HG03025 (cell line): ENCODE measurements at regions not wholly inside any gene's neighbourhood (a gene's known extent, or its start where the extent isn't known, plus 50 kb on each side); places are given as distances from the start of the nearest gene placed in this dataset.
"Not testable (repeated sequence)": the region's sequence is repeated elsewhere in the genome, so short reads cannot be mapped to it uniquely, and the experiment has no call there.

Experiments
- ATAC-seq: cut with Tn5 transposase; IDR thresholded peaks from one replicate; pipeline ENCODE4 v1.9.1; 2021; ENCODE audit warnings: mild to moderate bottlenecking, moderate library complexity; ENCODE audit not compliant: unreplicated experiment, low FRiP score

DNA sequence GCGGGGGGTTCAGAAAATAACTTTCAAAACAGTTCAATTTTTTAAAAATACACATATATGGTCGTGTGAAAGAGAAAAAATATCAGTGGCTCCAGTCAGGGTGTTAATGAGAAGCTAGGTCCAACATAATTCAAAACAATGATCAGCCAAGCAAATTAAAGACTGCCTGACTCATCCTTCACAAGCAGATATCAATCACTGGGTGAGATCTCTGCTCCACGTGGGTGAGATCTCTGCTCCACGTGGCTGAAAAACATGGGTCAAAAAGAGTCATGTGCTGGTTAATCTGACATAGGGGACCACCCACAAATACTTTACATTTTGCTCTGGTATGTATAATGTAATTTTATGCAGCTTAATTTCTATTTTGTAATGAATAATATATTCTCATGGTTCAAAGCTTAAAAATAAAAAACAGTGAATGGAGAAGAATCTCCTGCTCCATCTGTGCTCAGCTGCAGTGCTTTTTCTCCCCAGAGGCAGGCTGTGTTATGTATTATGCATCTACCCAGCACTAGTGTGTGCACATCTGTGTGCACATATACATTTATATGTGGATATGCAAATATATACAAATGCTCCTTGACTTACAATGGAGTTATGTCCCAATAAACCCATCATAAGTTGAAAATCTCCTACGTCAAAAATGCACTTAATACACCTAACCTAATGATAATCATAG, 93.1 kb upstream of the S1PR3 start:
- no peak for ATAC-seq

DNA sequence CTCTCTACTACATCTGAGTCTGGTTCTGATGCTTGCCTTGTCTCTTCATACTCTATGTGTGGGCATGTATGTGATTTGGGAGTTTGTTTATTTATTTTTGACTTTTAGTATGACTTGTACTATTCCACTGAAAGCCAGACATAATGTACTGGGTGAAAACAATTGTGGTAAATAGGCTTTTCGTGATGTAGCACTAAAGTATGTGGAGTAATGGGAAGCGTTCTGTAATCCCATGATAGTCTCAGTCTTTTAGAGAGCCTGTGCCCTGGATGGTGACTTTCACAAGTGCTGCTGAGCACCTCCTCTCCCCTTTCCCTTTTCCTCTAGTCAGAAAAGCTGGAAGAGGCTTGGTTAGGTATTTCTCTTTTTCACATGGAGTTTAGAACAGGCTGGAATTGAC, 85.8 kb upstream of the S1PR3 start:
- ATAC-seq = no peak

DNA sequence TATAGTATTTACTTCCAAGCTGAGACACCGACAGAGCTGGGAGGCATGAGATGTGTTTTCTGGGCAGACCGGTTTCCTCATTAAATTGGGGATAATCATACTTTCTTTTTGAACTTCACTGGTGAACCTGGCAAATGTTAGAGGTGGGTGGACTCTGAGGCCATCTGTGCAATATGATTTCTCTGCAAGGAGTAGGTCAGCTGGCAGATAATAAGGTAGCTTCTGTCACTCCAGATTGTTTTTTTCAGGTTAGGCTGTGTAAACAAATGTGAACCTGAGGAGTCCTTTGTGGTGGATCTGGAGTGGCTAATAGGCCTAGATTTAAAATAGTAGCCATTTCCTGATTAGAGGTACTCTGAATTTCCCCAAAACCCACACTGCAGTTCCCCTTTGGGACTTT, 75.4 kb upstream of the S1PR3 start:
- no peak for ATAC-seq

DNA sequence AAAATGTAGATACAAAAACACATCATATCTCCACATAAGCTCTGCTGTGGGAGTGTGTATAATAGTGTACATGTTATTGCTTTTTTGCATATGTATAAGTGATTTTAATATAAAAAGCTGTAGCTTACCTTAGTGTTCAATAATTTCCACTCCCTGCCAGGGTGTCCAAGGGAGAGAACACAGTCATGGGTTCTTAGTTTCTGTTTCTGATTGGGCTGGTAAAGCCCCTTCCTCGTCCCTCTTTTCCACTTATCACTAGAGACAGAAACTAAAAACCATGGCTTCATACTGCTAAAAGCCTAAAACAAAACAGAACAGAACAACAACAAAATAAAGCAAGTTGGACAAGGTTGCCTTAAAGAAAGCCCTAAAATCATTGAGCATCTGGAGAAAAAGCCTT, 74.4 kb upstream of the S1PR3 start:
- no peak for ATAC-seq

GRCh38 chr9:88917375-88917774, 73.9 kb upstream of the S1PR3 start:
- ATAC-seq = no peak

DNA sequence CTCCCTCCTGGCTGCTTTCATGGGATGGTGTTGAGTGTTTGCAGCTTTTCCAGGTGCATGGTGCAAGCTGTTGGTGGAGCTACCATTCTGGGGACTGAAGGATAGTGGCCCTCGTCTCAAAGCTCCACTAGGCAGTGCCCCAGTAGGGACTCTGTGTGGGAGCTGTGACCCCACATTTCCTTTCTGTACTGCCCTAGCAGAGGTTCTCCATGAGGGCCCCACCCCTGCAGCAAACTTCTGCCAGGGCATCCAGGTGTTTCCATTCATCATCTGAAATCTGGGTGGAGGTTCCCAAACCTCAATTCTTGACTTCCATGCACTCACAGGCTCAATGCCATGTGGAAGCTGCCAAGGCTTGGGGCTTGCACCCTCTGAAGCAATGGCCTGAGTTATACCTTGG, 72.7 kb upstream of the S1PR3 start:
- not testable (repeated sequence) for ATAC-seq

GRCh38 chr9:88920645-88921044, 70.6 kb upstream of the S1PR3 start:
- ATAC-seq = no peak

DNA sequence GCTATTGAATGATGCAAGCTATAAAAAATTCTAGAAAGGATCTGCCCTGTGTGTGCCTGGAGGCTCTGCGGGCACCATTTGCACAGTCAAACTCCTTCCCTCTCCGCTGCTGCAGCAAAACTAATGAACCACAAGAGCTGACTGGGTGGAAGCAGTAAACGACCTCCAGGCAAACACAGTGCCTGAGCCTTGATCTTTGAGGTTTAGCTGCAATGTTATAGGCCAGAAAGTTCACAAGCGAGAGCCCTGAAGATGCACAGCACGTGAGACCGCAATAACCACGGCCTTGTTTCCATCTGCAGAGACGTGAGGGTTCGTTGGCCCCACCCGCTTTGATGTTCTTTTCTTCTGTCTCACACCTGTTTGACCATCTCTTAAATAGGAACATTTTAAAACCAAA, 69.2 kb upstream of the S1PR3 start:
- no peak for ATAC-seq

GRCh38 chr9:88923092-88923491, 68.2 kb upstream of the S1PR3 start:
- no peak for ATAC-seq

DNA sequence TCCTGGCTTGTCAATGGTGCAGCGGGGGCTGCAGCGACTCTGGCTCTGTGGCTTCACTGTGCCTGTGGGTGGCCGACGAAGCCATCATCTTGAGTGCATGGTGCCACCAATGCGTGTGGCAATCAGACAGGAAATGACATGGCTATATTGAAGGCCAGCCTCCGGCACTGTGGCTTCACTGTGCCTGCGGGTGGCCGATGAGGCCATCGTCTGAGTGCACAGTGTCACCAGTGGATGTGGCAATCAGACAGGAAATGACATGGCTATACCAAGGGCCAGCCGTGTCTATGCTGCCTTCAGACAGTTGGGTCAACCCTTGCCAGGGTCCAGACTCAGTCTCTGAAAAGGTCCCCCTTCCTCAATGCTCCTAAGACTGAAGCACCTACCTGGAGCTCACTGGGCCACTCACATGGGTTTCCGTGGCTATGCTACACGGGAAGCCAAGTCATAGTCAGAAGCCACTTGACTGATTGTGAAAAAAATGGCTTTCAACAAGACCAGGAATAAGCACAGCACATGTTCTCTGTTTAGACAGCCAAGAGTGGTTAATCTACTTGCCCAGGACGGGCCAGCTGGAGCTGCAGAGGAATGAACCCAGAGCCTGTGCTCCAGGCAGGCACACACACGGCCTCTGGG, 67.5 kb upstream of the S1PR3 start:
- ATAC-seq = no peak

DNA sequence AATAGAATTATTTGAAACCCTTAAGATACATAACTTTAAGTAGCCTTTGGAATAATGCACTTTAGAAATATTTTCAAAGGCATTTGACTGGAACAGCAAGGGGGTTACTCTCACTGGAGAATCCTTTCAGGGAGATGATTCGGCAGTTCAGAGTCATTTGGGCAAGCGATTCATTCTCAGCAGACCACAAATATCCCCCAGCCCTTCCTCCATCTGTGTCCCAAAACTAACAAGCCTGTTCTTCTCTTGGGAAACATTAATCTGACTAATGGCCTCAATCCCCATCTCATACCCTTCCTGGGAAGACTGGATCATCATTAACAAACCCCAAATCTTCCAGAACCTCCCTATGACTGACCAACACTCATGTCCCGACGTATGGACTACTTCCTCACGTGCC, 65.8 kb upstream of the S1PR3 start:
- ATAC-seq = no peak

- no peak for ATAC-seq
These were observed 64.3 kb upstream of the S1PR3 start for GRCh38 chr9:88926781-88927505.

- ATAC-seq = no peak
These were observed 63.8 kb upstream of the S1PR3 start for GRCh38 chr9:88927510-88927909.

GRCh38 chr9:88930716-88931115, 60.6 kb upstream of the S1PR3 start:
- no peak for ATAC-seq

- no peak for ATAC-seq
These were observed 58.5 kb upstream of the S1PR3 start for GRCh38 chr9:88932766-88933165.

GRCh38 chr9:88933607-88934379, 57.5 kb upstream of the S1PR3 start:
- ATAC-seq = no peak

- ATAC-seq = no peak
These were observed 56.3 kb upstream of the S1PR3 start for GRCh38 chr9:88934876-88935535.

- no peak for ATAC-seq
These were observed 55.1 kb upstream of the S1PR3 start for GRCh38 chr9:88936132-88936531.

DNA sequence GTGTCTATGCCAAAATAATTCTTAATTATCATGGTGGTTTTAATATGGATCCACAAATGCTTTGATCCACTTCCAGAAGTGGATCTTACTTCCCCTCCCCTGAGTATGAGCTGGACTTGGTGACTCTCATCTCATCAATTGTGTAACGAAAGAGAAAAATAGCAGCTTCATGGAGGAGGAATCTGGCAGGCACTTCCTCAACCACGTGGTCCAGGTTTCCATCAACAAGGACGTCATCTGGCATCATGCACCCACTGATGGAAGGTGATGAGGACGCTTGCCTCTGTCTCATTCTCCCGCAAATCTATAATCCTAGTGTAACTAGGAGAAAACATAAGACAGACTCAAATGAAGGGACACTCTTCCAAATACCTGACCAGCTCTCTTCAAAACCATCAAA, 54.6 kb upstream of the S1PR3 start:
- ATAC-seq = no peak

GRCh38 chr9:88937248-88937647, 54.0 kb upstream of the S1PR3 start:
- ATAC-seq = no peak

DNA sequence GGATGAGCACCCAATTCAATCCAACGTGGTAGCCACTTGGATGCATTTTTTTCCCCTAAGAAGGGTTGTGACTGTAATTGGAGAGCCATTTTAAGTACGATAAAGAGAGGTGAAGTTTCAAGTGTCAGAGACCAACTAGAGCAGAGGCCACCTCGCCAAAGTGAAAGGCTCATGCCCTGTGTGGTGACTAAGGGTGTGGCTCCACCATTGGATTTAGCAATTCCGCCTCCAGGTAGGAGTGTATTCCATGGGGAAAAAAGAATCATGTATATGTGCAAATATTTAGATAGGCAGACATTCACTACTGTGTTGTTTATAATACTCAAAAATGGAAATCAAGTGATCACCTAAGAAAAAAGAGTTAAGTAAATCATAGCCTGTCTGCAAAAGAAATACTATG, 53.1 kb upstream of the S1PR3 start:
- ATAC-seq = no peak
